OCI-LY7 (cell line): ENCODE measurements at regions not wholly inside any gene's neighbourhood (a gene's known extent, or its start where the extent isn't known, plus 50 kb on each side); places are given as distances from the start of the nearest gene placed in this dataset.

Source experiments
- EZH2phosphoT487 ChIP-seq: fragments of 200-600 bp; sonication (generic); IDR thresholded peaks from 2 replicates; pipeline ENCODE4 v1.6.1; 2018; ENCODE audit warnings: low read depth, borderline replicate concordance, mild to moderate bottlenecking, mixed run types, antibody characterized with exemption, low read length, moderate library complexity, mixed read lengths
- TF ChIP-seq, protein P1 (sequence below): fragments of 200-600 bp; sonication (generic); conservative IDR thresholded peaks from 2 replicates; pipeline ENCODE4 v1.5.1; 2014; ENCODE audit warnings: mild to moderate bottlenecking, antibody characterized with exemption, low read length, moderate library complexity, mixed read lengths

DNA sequence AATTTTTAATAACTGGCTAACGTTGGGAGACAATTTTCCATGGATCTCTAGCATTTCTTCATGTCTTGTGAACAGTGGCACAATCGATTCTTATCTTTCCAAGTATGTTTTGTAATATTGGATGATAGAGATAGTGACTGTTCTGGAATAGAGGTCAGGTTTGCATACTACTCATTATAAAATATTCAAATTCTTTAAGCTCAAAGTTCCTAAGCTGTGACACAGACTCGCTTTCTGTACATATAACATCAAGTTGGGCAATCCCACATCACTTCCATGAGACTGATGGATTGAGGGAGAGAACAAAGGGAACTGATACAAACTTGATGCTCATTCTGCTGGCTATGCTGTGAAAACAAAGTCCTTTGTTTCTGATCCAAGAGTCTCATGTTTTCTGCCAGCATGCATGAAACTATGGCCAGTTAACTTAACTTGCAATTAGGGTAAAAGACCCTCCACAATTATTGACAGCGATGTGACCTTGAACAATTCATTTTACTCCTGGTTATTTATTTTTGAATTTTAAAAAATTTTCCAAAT is 392.4 kb downstream of the TTLL7 start:
- TF ChIP-seq, protein P1, sequence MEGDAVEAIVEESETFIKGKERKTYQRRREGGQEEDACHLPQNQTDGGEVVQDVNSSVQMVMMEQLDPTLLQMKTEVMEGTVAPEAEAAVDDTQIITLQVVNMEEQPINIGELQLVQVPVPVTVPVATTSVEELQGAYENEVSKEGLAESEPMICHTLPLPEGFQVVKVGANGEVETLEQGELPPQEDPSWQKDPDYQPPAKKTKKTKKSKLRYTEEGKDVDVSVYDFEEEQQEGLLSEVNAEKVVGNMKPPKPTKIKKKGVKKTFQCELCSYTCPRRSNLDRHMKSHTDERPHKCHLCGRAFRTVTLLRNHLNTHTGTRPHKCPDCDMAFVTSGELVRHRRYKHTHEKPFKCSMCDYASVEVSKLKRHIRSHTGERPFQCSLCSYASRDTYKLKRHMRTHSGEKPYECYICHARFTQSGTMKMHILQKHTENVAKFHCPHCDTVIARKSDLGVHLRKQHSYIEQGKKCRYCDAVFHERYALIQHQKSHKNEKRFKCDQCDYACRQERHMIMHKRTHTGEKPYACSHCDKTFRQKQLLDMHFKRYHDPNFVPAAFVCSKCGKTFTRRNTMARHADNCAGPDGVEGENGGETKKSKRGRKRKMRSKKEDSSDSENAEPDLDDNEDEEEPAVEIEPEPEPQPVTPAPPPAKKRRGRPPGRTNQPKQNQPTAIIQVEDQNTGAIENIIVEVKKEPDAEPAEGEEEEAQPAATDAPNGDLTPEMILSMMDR = no peak
- no peak for TF ChIP-seq EZH2phosphoT487
